Pulmonary artery endothelial cell (primary cell): ENCODE measurements at regions not wholly inside any gene's neighbourhood (a gene's known extent, or its start where the extent isn't known, plus 50 kb on each side); places are given as distances from the start of the nearest gene placed in this dataset.

Source experiments
- DNase-seq: peaks from one replicate; pipeline ENCODE4 v3.0.0-alpha.2; 2011; ENCODE audit warnings: low read depth, low spot score

- no peak for DNase-seq
These were observed 837.7 kb upstream of the ZNF608 start for GRCh38 chr5:125584140-125584520.

GRCh38 chr5:125587631-125588030, 835.6 kb upstream of the GRAMD2B start:
- DNase-seq = no peak

GRCh38 chr5:125592856-125593255, 830.4 kb upstream of the GRAMD2B start:
- no peak for DNase-seq

GRCh38 chr5:125595095-125595494, 828.1 kb upstream of the GRAMD2B start:
- no peak for DNase-seq

- no peak for DNase-seq
These were observed 827.4 kb upstream of the GRAMD2B start for GRCh38 chr5:125595845-125596244.

GRCh38 chr5:125597338-125597737, 825.9 kb upstream of the GRAMD2B start:
- no peak for DNase-seq

GRCh38 chr5:125600559-125600958, 822.6 kb upstream of the GRAMD2B start:
- DNase-seq = no peak

- no peak for DNase-seq
These were observed 821.0 kb upstream of the GRAMD2B start for GRCh38 chr5:125602184-125602583.

- DNase-seq = no peak
These were observed 819.9 kb upstream of the GRAMD2B start for GRCh38 chr5:125603321-125603720.

GRCh38 chr5:125604104-125604503, 819.1 kb upstream of the GRAMD2B start:
- no peak for DNase-seq

- DNase-seq = peak; percentile 26
These were observed 816.2 kb upstream of the GRAMD2B start for GRCh38 chr5:125607018-125607417.

- no peak for DNase-seq
These were observed 814.2 kb upstream of the GRAMD2B start for GRCh38 chr5:125609011-125609410.

- DNase-seq = no peak
These were observed 812.3 kb upstream of the GRAMD2B start for GRCh38 chr5:125610892-125611291.

GRCh38 chr5:125611541-125611940, 811.7 kb upstream of the GRAMD2B start:
- DNase-seq = no peak

GRCh38 chr5:125612181-125612721, 811.0 kb upstream of the GRAMD2B start:
- no peak for DNase-seq

- peak; percentile 36 for DNase-seq
These were observed 810.4 kb upstream of the GRAMD2B start for GRCh38 chr5:125612776-125613175.

GRCh38 chr5:125630237-125630636, 793.0 kb upstream of the GRAMD2B start:
- no peak for DNase-seq

- no peak for DNase-seq
These were observed 789.7 kb upstream of the GRAMD2B start for GRCh38 chr5:125633523-125633922.

- no peak for DNase-seq
These were observed 788.9 kb upstream of the GRAMD2B start for GRCh38 chr5:125634216-125634835.

- no peak for DNase-seq
These were observed 783.4 kb upstream of the GRAMD2B start for GRCh38 chr5:125639858-125640257.

GRCh38 chr5:125652761-125653160, 770.4 kb upstream of the GRAMD2B start:
- DNase-seq = no peak

- no peak for DNase-seq
These were observed 768.8 kb upstream of the GRAMD2B start for GRCh38 chr5:125654392-125654791.

- DNase-seq = no peak
These were observed 768.1 kb upstream of the GRAMD2B start for GRCh38 chr5:125655156-125655555.

GRCh38 chr5:125657936-125658335, 765.3 kb upstream of the GRAMD2B start:
- no peak for DNase-seq
